T-helper 2 cell treated with Interferon-gamma antibody and Interleukin-4, amounts not matched to agents 5 μg/mL and 100 μg/mL, for 36 hours (primary cell): ENCODE measurements at regions not wholly inside any gene's neighbourhood (a gene's known extent, or its start where the extent isn't known, plus 50 kb on each side); places are given as distances from the start of the nearest gene placed in this dataset.

Experiments
- DNase-seq: peaks from one replicate; pipeline ENCODE4 v3.0.0; 2021; ENCODE audit warnings: low spot score
- H3K27ac Mint-ChIP-seq: one replicate; pipeline ENCODE4 v1.8.0; 2021; ENCODE audit warnings: mild to moderate bottlenecking, mixed read lengths
- H3K27me3 Mint-ChIP-seq: one replicate; pipeline ENCODE4 v1.8.0; 2021; ENCODE audit warnings: low read depth, mixed read lengths
- H3K36me3 Mint-ChIP-seq: one replicate; pipeline ENCODE4 v1.8.0; 2021; ENCODE audit warnings: low read depth, mixed read lengths
- H3K4me1 Mint-ChIP-seq: one replicate; pipeline ENCODE4 v1.8.0; 2021; ENCODE audit warnings: low read depth, mixed read lengths
- H3K4me3 Mint-ChIP-seq: one replicate; pipeline ENCODE4 v1.8.0; 2022; ENCODE audit warnings: mild to moderate bottlenecking, moderate library complexity, mixed read lengths
- H3K9me3 Mint-ChIP-seq: one replicate; pipeline ENCODE4 v1.8.0; 2021; ENCODE audit warnings: mixed read lengths

DNA sequence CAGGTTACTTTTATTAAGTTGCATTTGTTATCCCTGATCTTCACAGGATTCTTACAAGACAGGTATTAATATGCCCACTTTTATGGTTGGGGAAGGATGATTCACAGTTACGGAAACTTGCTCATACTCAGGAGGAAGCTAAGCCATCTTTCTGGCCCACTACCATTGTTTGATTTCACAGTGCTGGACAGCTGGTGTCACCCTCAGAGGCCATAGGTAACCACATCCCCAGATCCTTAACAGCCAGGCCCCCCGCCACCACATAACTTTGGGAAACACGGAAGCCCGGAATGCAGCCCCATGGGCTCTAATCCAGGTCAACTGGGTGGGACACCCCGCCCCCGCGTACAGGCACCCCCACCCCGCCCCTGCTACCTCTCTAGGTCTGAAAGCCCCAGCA is 119.7 kb downstream of the IRS2 start:
- no peak for DNase-seq
- Mint-ChIP-seq H3K27me3 (no peaks in the 10 kb centered on the region), H3K36me3 (no peaks in the 10 kb centered on the region), H3K4me1 (no peaks in the 10 kb centered on the region), H3K9me3 (no peaks in the 10 kb centered on the region), H3K27ac (no peak overlapping the region), H3K4me3 (no peak overlapping the region)

- DNase-seq, result no peak
- Mint-ChIP-seq H3K9me3 (no peaks in the 10 kb centered on the region), H3K4me1 (no peaks in the 10 kb centered on the region), H3K4me3 (no peak overlapping the region), H3K27ac (no peak overlapping the region), H3K36me3 (no peaks in the 10 kb centered on the region), H3K27me3 (peaks cover 2% of the 10 kb centered on the region)
Measured at GRCh38 chr13:109665781-109666249, 120.6 kb downstream of the IRS2 start.

DNA sequence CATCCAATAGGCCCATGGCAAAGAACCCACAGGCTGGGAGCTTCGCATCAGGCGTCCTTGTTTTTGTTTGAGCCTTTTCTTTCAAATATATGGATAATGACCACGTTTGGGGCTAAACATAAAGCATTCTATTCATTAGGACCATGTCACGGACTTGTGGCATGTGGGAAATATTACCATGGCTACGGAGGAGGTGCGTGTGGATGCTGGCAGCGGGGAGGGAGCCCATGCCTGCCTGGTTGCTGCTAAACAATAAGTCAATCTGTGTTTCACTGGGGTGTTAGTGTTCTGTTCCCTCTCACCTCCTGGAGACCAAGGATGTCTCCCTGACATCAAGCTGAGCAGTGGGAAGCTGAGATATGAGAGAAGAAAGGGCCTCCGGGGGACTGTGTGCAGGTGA is 121.1 kb downstream of the IRS2 start:
- H3K36me3 Mint-ChIP-seq, result no peaks in the 10 kb centered on the region
- no peaks in the 10 kb centered on the region for H3K4me1 Mint-ChIP-seq
- H3K27me3 Mint-ChIP-seq, result peaks cover 2% of the 10 kb centered on the region
- no peak overlapping the region for H3K4me3 Mint-ChIP-seq
- no peak for DNase-seq
- H3K27ac Mint-ChIP-seq, result no peak overlapping the region
- H3K9me3 Mint-ChIP-seq, result no peaks in the 10 kb centered on the region

DNA sequence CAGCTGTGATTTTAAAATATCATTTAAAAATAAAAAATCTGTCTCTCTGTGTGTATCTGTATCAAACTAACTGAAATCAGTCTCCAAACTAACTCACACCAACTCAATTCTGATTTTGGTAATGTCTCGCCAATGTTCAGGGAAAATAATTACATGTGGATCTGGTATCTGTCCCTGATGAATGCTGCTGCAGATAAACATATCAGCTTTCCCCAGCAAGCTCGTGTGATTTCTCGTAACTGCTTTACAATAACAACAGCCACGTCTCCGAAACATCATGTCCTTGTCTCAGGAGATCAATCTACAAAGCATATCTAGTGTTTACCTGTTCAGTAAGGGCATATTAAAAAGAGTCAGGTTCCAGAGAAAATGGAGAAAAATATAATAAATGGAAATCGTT is 129.0 kb downstream of the IRS2 start:
- no peak overlapping the region for H3K4me3 Mint-ChIP-seq
- no peaks in the 10 kb centered on the region for H3K9me3 Mint-ChIP-seq
- no peaks in the 10 kb centered on the region for H3K36me3 Mint-ChIP-seq
- H3K27ac Mint-ChIP-seq, result no peak overlapping the region
- H3K27me3 Mint-ChIP-seq, result peaks cover 7% of the 10 kb centered on the region
- DNase-seq, result no peak
- H3K4me1 Mint-ChIP-seq, result peaks cover 3% of the 10 kb centered on the region

GRCh38 chr13:109656206-109656605 is 130.2 kb downstream of the IRS2 start:
- Mint-ChIP-seq H3K9me3 (no peaks in the 10 kb centered on the region), H3K4me1 (peaks cover 3% of the 10 kb centered on the region), H3K27me3 (peaks cover 7% of the 10 kb centered on the region), H3K27ac (no peak overlapping the region), H3K4me3 (no peak overlapping the region), H3K36me3 (no peaks in the 10 kb centered on the region)
- DNase-seq, result no peak

DNA sequence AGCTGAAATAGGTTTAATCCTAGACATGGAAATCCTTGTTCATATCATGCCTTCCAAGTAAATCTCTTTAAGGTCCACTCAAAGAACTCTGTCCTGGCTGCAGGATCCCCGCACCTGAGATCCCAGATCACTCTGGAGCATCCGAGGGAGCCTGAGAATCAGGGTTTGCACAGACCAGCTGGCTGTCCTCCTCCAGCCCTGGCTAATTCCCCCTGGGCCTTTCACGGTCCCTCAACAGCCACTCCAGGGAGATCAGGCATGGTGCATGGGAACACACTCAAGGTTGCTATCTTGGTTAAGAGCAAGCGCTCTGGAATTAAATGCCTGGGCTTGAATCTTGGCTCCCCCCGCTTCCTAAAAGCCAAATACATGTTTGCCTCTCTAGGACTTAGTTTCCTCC is 130.8 kb downstream of the IRS2 start:
- Mint-ChIP-seq H3K27me3 (peaks cover 7% of the 10 kb centered on the region), H3K4me1 (peaks cover 3% of the 10 kb centered on the region), H3K36me3 (no peaks in the 10 kb centered on the region), H3K27ac (no peak overlapping the region), H3K4me3 (no peak overlapping the region), H3K9me3 (no peaks in the 10 kb centered on the region)
- no peak for DNase-seq

DNA sequence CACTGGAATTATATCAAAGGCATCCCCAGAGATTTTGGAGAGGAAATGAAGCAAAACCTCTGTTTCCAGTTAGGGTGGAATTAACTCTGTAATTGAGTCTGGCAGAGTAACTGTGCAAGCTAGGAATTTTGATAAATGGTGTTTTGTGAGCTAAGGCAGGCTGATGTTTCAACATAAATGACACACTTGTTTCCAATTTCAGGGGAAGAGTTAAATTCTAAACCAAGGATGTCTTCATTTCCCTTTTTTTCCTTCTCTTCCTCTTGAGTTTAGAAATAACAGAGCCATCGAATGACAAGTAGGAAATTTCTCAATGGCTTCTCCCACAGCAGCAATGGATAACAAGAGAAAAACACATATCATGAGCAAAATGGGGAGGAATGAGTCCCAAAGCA is 131.2 kb downstream of the IRS2 start:
- Mint-ChIP-seq H3K27ac (no peak overlapping the region), H3K27me3 (peaks cover 7% of the 10 kb centered on the region), H3K36me3 (no peaks in the 10 kb centered on the region), H3K4me1 (peaks cover 3% of the 10 kb centered on the region), H3K9me3 (no peaks in the 10 kb centered on the region), H3K4me3 (no peak overlapping the region)
- DNase-seq, result no peak

DNA sequence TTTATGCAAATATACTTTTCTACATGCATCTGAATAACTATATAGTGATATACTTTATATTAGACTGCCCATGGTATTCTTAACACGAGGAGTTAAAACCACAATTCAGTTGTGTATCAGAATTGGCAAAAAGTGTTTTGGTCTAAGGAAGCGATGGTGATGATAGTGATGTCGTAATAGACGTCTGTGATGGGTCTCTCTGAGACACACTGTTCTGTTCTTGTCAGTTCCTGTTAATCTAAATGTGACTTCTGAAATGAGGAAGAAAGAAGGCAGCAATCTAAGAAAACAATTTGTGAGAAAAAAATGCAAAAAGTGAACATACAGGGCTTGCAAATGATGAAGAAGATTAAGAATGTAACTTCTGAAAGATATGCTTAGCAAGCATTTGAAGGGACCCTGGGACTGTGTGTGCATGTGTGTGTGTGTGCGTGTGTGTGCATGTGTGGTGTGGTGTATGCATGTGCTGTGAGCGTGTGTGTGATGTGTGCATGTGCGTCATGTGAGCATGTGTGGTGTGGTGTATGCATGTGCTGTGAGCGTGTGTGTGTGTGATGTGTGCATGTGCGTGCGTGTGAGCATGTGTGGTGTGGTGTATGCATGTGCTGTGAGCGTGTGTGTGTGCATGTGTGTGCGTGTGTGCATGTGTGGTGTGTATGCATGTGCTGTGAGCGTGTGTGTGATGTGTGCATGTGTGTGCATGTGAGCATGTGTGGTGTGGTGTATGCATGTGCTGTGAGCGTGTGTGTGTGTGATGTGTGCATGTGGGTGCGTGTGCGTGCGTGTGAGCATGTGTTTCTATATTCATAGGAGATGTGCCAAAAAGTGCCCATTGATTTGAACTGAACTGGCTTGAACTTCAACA is 131.8 kb downstream of the IRS2 start:
- Mint-ChIP-seq H3K4me3 (no peak overlapping the region), H3K27me3 (peaks cover 3% of the 10 kb centered on the region), H3K36me3 (no peaks in the 10 kb centered on the region), H3K9me3 (no peaks in the 10 kb centered on the region), H3K4me1 (peaks cover 3% of the 10 kb centered on the region), H3K27ac (no peak overlapping the region)
- DNase-seq, result no peak

DNA sequence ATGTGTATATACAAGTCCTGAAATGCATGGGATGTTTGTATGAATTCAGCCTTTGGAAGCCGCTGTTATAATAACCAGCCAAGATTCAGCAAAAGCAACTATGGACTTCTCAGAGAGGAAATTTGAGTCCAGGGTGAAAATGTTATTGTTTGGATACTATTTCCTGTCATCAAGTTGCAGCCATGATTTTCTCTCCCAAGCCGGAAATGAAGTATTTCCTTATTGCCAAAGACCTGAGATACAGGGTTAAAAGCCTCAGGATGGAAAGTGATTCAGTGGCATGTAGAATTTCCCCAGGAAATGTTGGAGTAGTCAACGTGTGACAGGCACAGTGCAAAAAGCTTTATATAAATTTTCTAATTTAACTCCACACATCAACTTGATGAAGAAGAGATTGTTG is 133.9 kb downstream of the IRS2 start:
- Mint-ChIP-seq H3K27me3 (peaks cover 3% of the 10 kb centered on the region), H3K27ac (no peak overlapping the region), H3K9me3 (no peaks in the 10 kb centered on the region), H3K4me3 (no peak overlapping the region), H3K36me3 (no peaks in the 10 kb centered on the region), H3K4me1 (peaks cover 3% of the 10 kb centered on the region)
- DNase-seq, result no peak

- DNase-seq, result no peak
- Mint-ChIP-seq H3K9me3 (no peaks in the 10 kb centered on the region), H3K36me3 (no peaks in the 10 kb centered on the region)
Measured at GRCh38 chr13:109651854-109652253, 134.5 kb downstream of the IRS2 start.

GRCh38 chr13:109651311-109651710 is 135.1 kb downstream of the IRS2 start:
- Mint-ChIP-seq H3K9me3 (no peaks in the 10 kb centered on the region), H3K4me1 (peaks cover 3% of the 10 kb centered on the region), H3K27me3 (peaks cover 3% of the 10 kb centered on the region), H3K4me3 (no peak overlapping the region), H3K27ac (no peak overlapping the region), H3K36me3 (no peaks in the 10 kb centered on the region)
- no peak for DNase-seq

More at GRCh38 chr13:109651854-109652253, 134.5 kb downstream of the IRS2 start:
- Mint-ChIP-seq H3K27me3 (peaks cover 3% of the 10 kb centered on the region), H3K4me3 (no peak overlapping the region), H3K27ac (no peak overlapping the region), H3K4me1 (peaks cover 3% of the 10 kb centered on the region)

DNA sequence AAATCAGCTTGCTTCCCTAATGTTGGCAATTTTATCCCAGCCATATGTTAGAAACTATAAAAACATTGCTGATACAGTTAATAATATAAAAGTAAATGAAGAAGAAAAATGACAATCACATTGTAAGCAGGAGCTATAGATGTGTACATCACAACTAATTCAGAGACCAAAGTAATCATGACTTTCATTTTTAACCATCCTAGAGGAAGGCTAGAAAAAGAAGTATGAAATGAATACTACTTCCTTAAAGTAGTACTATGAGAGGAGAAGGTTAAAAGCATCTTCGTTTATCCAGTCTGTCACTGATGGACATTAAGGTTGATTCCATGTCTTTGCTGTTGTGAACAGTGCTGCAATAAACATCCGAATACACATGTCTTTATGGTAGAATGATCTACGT is 135.5 kb downstream of the IRS2 start:
- no peaks in the 10 kb centered on the region for H3K9me3 Mint-ChIP-seq
- DNase-seq, result no peak
- H3K27ac Mint-ChIP-seq, result no peak overlapping the region
- H3K4me1 Mint-ChIP-seq, result peaks cover 3% of the 10 kb centered on the region
- H3K36me3 Mint-ChIP-seq, result no peaks in the 10 kb centered on the region
- no peak overlapping the region for H3K4me3 Mint-ChIP-seq
- H3K27me3 Mint-ChIP-seq, result peaks cover 3% of the 10 kb centered on the region

- H3K27me3 Mint-ChIP-seq, result peaks cover 3% of the 10 kb centered on the region
- H3K4me3 Mint-ChIP-seq, result no peak overlapping the region
- peaks cover 3% of the 10 kb centered on the region for H3K4me1 Mint-ChIP-seq
- DNase-seq, result no peak
- H3K36me3 Mint-ChIP-seq, result no peaks in the 10 kb centered on the region
- no peaks in the 10 kb centered on the region for H3K9me3 Mint-ChIP-seq
- no peak overlapping the region for H3K27ac Mint-ChIP-seq
Measured at GRCh38 chr13:109649713-109650112, 136.7 kb downstream of the IRS2 start.

DNA sequence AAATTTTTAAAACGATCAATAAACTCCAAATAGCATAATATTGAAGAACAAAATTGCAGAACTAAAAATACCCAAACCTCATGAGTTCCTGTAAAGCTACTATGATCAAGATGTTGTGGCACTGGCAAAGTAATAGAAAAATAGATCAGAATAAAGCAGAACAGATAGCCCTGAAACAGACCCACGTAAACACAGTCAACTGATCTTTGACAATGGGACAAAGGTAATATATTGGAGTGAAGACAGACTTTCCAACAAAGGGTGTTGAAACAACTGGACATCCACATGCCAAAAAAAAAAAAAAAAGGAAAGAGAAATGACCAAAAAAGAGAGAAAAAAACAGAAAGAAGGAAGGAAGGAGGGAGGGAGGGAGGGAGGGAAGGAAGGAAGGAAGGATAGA is 138.7 kb downstream of the IRS2 start:
- peaks cover 11% of the 10 kb centered on the region for H3K9me3 Mint-ChIP-seq
- H3K36me3 Mint-ChIP-seq, result no peaks in the 10 kb centered on the region
- H3K4me3 Mint-ChIP-seq, result no peak overlapping the region
- DNase-seq, result no peak
- H3K4me1 Mint-ChIP-seq, result no peaks in the 10 kb centered on the region
- no peak overlapping the region for H3K27ac Mint-ChIP-seq
- H3K27me3 Mint-ChIP-seq, result peaks cover 3% of the 10 kb centered on the region

GRCh38 chr13:109647053-109647452 is 139.3 kb downstream of the IRS2 start:
- no peaks in the 10 kb centered on the region for H3K36me3 Mint-ChIP-seq
- H3K4me3 Mint-ChIP-seq, result no peak overlapping the region
- H3K27ac Mint-ChIP-seq, result no peak overlapping the region
- no peaks in the 10 kb centered on the region for H3K27me3 Mint-ChIP-seq
- H3K9me3 Mint-ChIP-seq, result peaks cover 12% of the 10 kb centered on the region
- no peaks in the 10 kb centered on the region for H3K4me1 Mint-ChIP-seq
- DNase-seq, result no peak
